ENCODE measurements at regions not wholly inside any gene's neighbourhood (a gene's known extent, or its start where the extent isn't known, plus 50 kb on each side); places are given as distances from the start of the nearest gene placed in this dataset.
A peak's percentile ranks its signal among the peaks of the same experiment; 100 is the strongest.

DNA sequence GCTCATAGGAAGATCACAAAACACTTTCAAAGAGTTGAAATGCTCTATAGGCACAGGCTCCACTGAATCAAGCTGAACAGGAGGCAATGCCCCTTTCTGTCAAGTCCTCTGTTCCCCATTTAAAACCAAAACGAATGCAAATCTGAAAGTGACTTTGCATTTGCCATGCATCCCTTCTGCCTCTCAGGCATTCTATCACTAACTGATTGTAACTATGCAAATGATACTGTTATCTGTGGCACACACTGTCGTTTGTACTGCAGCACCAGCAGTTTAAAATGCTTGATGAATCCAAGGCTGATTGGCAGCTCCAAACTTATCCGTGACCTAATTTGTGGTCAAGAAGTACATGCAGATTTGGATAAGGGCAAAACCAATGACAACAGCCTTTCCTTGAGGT lies 1067.5 kb upstream of the MAP3K7 start:
- no peak overlapping the region for H3K27ac ChIP-seq
- H3K4me3 ChIP-seq: peak overlapping the region; percentile 16
- TF ChIP-seq, protein P1, sequence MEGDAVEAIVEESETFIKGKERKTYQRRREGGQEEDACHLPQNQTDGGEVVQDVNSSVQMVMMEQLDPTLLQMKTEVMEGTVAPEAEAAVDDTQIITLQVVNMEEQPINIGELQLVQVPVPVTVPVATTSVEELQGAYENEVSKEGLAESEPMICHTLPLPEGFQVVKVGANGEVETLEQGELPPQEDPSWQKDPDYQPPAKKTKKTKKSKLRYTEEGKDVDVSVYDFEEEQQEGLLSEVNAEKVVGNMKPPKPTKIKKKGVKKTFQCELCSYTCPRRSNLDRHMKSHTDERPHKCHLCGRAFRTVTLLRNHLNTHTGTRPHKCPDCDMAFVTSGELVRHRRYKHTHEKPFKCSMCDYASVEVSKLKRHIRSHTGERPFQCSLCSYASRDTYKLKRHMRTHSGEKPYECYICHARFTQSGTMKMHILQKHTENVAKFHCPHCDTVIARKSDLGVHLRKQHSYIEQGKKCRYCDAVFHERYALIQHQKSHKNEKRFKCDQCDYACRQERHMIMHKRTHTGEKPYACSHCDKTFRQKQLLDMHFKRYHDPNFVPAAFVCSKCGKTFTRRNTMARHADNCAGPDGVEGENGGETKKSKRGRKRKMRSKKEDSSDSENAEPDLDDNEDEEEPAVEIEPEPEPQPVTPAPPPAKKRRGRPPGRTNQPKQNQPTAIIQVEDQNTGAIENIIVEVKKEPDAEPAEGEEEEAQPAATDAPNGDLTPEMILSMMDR (IDR thresholded peaks at IDR 0.05): no peak
- DNase-seq (ENCODE audit: low spot score): no peak

GRCh38 chr6:91653895-91654294 lies 1067.0 kb upstream of the MAP3K7 start:
- H3K27ac ChIP-seq: no peak overlapping the region
- peak overlapping the region; percentile 16 for H3K4me3 ChIP-seq
- no peak for DNase-seq (ENCODE audit: low spot score)
- TF ChIP-seq, protein P1 (IDR thresholded peaks at IDR 0.05): no peak

- DNase-seq (ENCODE audit: low spot score): no peak
- H3K27ac ChIP-seq: no peak overlapping the region
- H3K4me3 ChIP-seq: no peak overlapping the region
- TF ChIP-seq, protein P1 (IDR thresholded peaks at IDR 0.05): no peak
Observed at GRCh38 chr6:91653076-91653723, 1066.3 kb upstream of the MAP3K7 start.

- TF ChIP-seq, protein P1 (IDR thresholded peaks at IDR 0.05): no peak
Observed at GRCh38 chr6:91646649-91647048, 1059.8 kb upstream of the MAP3K7 start.

GRCh38 chr6:91645811-91646210 lies 1058.9 kb upstream of the MAP3K7 start:
- no peak overlapping the region for H3K4me3 ChIP-seq
- H3K27ac ChIP-seq: no peak overlapping the region
- TF ChIP-seq, protein P1 (IDR thresholded peaks at IDR 0.05): no peak
- DNase-seq (ENCODE audit: low spot score): no peak

More at GRCh38 chr6:91646649-91647048, 1059.8 kb upstream of the MAP3K7 start:
- H3K27ac ChIP-seq: no peak overlapping the region
- DNase-seq (ENCODE audit: low spot score): no peak
- H3K4me3 ChIP-seq: no peak overlapping the region

- TF ChIP-seq, protein P1 (IDR thresholded peaks at IDR 0.05): no peak
- no peak overlapping the region for H3K4me3 ChIP-seq
- no peak overlapping the region for H3K27ac ChIP-seq
- no peak for DNase-seq (ENCODE audit: low spot score)
Observed at GRCh38 chr6:91637217-91637616, 1050.3 kb upstream of the MAP3K7 start.

GRCh38 chr6:91634791-91635190 lies 1047.9 kb upstream of the MAP3K7 start:
- no peak overlapping the region for H3K27ac ChIP-seq
- H3K4me3 ChIP-seq: no peak overlapping the region
- TF ChIP-seq, protein P1 (IDR thresholded peaks at IDR 0.05): no peak
- DNase-seq (ENCODE audit: low spot score): no peak
